GM12891 (cell line): ENCODE measurements at regions not wholly inside any gene's neighbourhood (a gene's known extent, or its start where the extent isn't known, plus 50 kb on each side); places are given as distances from the start of the nearest gene placed in this dataset.

Experiments used
- PAX5 ChIP-seq: IDR thresholded peaks from 2 replicates; pipeline ENCODE4 v1.6.1; 2011; ENCODE audit warnings: low read length, moderate library complexity, mild to moderate bottlenecking; ENCODE audit not compliant: insufficient read depth, severe bottlenecking
- POLR2A ChIP-seq: IDR thresholded peaks from 2 replicates; pipeline ENCODE4 v1.6.1; 2011; ENCODE audit warnings: low read depth, low read length, control low read depth
- POLR2AphosphoS5 ChIP-seq: IDR thresholded peaks from 2 replicates; pipeline ENCODE4 v1.6.1; 2011; ENCODE audit warnings: low read depth, low read length, control low read depth
- POU2F2 ChIP-seq: IDR thresholded peaks from 2 replicates; pipeline ENCODE4 v1.6.1; 2011; ENCODE audit warnings: low read depth, mild to moderate bottlenecking, control low read depth, low read length, moderate library complexity
- SPI1 ChIP-seq: IDR thresholded peaks from 2 replicates; pipeline ENCODE4 v1.6.1; 2011; ENCODE audit warnings: low read depth, low read length, control low read depth
- TAF1 ChIP-seq: IDR thresholded peaks from 2 replicates; pipeline ENCODE4 v1.6.1; 2011; ENCODE audit warnings: low read depth, low read length, control low read depth

- no peak for TF ChIP-seq POLR2AphosphoS5
- no peak for TF ChIP-seq POLR2A
- no peak for TF ChIP-seq TAF1
- no peak for TF ChIP-seq POU2F2
- TF ChIP-seq SPI1: no peak
- TF ChIP-seq PAX5: no peak
Measured at GRCh38 chr22:27603111-27603799, 198.3 kb downstream of the MN1 start.
